Mononuclear cell (primary cell): ENCODE measurements at regions not wholly inside any gene's neighbourhood (a gene's known extent, or its start where the extent isn't known, plus 50 kb on each side); places are given as distances from the start of the nearest gene placed in this dataset.

ENCODE experiments used
- H3K27me3 ChIP-seq: 2 replicates; pipeline ENCODE4 v1.6.0; 2011; ENCODE audit warnings: low read length, control low read depth; ENCODE audit not compliant: insufficient read depth
- H3K4me1 ChIP-seq: 2 replicates; pipeline ENCODE4 v1.5.1; 2011; ENCODE audit warnings: mild to moderate bottlenecking, low read length, control low read depth; ENCODE audit not compliant: insufficient read depth
- H3K4me3 ChIP-seq: 2 replicates; pipeline ENCODE4 v1.5.1; 2011; ENCODE audit warnings: mild to moderate bottlenecking, low read length, moderate library complexity
- H3K9me3 ChIP-seq: 2 replicates; pipeline ENCODE4 v1.5.1; 2011; ENCODE audit warnings: low read depth, mild to moderate bottlenecking, control low read depth, low read length

GRCh38 chr13:107480130-107480529 is 735.2 kb downstream of the LIG4 start:
- Histone ChIP-seq H3K4me1 (no peaks in the 10 kb centered on the region), H3K9me3 (peaks cover 4% of the 10 kb centered on the region), H3K4me3 (no peak overlapping the region), H3K27me3 (no peaks in the 10 kb centered on the region)

GRCh38 chr13:107477772-107478379 is 737.5 kb downstream of the LIG4 start:
- H3K4me1 ChIP-seq = no peaks in the 10 kb centered on the region
- H3K27me3 ChIP-seq = no peaks in the 10 kb centered on the region
- no peaks in the 10 kb centered on the region for H3K9me3 ChIP-seq
- H3K4me3 ChIP-seq = no peak overlapping the region

- Histone ChIP-seq H3K4me1 (no peaks in the 10 kb centered on the region), H3K27me3 (no peaks in the 10 kb centered on the region), H3K9me3 (no peaks in the 10 kb centered on the region), H3K4me3 (no peak overlapping the region)
Measured at GRCh38 chr13:107475753-107476453, 739.4 kb downstream of the LIG4 start.

- H3K9me3 ChIP-seq = no peaks in the 10 kb centered on the region
- no peaks in the 10 kb centered on the region for H3K4me1 ChIP-seq
- H3K27me3 ChIP-seq = no peaks in the 10 kb centered on the region
- H3K4me3 ChIP-seq = no peak overlapping the region
Measured at GRCh38 chr13:107473253-107473652, 742.1 kb downstream of the LIG4 start.

DNA sequence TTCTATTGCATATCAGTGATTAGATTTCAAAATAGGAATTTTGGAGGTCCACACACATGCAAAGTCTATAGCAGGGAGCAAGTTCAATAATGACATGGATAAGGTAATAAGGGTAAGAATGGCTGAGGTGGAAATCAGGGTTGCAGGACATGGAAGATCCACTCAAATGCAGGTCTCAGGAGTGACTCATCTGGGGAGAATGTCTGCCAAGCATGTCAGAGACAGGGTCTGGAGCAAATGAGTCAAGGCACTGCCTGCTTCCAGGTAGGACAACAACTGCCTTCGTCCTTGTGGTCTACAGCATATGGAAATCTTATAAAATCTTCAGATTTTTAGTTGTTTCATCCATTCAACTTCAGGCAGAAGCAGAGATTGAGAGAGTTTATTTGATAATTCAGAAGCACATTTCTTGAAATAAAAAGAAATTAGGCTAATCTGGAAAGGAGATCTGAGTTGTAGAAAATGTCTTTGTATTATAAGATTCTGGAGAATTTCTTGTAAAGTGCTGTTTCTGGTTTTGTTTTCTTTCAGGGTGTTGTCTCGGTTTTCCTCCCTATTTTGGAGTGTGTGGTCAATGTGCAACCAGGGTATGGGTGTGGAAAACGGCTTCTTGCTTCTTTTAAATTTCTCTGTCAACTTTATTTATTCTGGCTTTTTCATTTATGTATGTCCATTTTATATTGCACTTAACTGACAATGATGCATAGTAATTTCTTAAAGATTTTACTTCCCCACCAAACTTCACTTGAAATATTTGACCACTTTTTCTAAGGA is 748.8 kb downstream of the LIG4 start:
- Histone ChIP-seq H3K9me3 (no peaks in the 10 kb centered on the region), H3K4me3 (no peak overlapping the region), H3K27me3 (no peaks in the 10 kb centered on the region), H3K4me1 (no peaks in the 10 kb centered on the region)

GRCh38 chr13:107462501-107462900 is 752.8 kb downstream of the LIG4 start:
- Histone ChIP-seq H3K27me3 (no peaks in the 10 kb centered on the region), H3K9me3 (no peaks in the 10 kb centered on the region), H3K4me1 (no peaks in the 10 kb centered on the region), H3K4me3 (no peak overlapping the region)

DNA sequence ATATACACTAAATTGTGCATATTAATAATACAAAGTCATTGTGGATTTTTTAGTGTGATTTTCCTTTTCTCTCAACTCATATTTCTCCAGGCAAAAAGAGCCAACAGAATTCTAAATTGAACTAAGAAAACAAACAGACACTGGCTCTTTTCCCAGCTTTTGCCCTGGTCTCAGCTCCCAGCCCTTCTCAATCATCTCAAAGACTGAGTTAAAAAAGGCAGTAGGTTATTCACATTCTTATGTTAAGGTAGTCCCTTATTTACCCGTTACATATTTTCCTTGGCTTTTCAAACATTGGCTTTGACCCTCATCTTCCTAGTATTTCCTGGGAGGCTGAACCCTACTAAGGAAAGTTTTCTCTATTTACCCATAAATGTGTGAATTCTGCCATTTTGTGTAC is 753.6 kb downstream of the LIG4 start:
- no peaks in the 10 kb centered on the region for H3K27me3 ChIP-seq
- no peaks in the 10 kb centered on the region for H3K9me3 ChIP-seq
- H3K4me1 ChIP-seq = no peaks in the 10 kb centered on the region
- no peak overlapping the region for H3K4me3 ChIP-seq

GRCh38 chr13:107459430-107459829 is 755.9 kb downstream of the LIG4 start:
- Histone ChIP-seq H3K4me1 (no peaks in the 10 kb centered on the region), H3K4me3 (no peak overlapping the region)

DNA sequence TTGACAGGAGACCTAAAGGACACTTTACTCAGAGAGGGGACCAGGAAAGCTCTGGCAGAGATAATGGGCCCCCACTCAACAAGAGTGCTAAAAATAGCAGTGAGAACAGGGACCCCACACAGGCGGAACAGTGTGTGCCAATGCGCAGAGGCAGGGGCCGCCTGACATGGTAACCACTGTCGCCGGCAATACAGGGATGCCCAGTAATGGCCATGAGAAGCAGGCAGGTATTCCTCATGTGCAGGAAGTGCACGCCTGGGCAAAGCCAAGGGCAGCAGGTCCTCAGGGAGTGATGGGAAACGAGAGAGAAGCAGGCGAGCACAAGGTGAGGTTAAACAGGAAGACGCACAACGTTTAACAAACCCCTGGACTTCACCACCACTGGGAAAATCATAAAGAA is 757.1 kb downstream of the LIG4 start:
- no peaks in the 10 kb centered on the region for H3K9me3 ChIP-seq
- no peak overlapping the region for H3K4me3 ChIP-seq
- H3K4me1 ChIP-seq = no peaks in the 10 kb centered on the region
- no peaks in the 10 kb centered on the region for H3K27me3 ChIP-seq

More at GRCh38 chr13:107459430-107459829, 755.9 kb downstream of the LIG4 start:
- no peaks in the 10 kb centered on the region for H3K9me3 ChIP-seq
- no peaks in the 10 kb centered on the region for H3K27me3 ChIP-seq

GRCh38 chr13:107457686-107458085 is 757.6 kb downstream of the LIG4 start:
- H3K4me3 ChIP-seq = no peak overlapping the region
- H3K9me3 ChIP-seq = no peaks in the 10 kb centered on the region
- no peaks in the 10 kb centered on the region for H3K4me1 ChIP-seq
- H3K27me3 ChIP-seq = no peaks in the 10 kb centered on the region

DNA sequence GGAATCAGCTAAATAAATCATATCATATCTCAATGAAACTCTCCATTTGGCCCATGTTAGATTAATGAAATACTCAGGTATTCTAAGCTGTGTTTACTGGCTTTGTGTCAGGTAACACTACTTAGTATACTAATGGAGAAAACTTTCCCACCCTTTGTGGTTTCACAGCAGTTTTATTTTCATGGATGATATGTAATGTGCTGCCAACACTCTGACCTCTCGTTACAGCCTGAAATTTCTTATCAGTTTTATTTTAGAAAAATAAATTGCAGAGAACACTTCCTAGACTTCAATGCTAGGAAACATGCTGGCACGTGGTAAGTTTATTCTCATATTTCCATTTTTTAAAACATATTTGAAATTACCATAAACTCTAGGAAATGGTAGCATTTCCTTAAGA is 758.9 kb downstream of the LIG4 start:
- H3K4me1 ChIP-seq = no peaks in the 10 kb centered on the region
- H3K27me3 ChIP-seq = no peaks in the 10 kb centered on the region
- H3K4me3 ChIP-seq = no peak overlapping the region
- no peaks in the 10 kb centered on the region for H3K9me3 ChIP-seq

DNA sequence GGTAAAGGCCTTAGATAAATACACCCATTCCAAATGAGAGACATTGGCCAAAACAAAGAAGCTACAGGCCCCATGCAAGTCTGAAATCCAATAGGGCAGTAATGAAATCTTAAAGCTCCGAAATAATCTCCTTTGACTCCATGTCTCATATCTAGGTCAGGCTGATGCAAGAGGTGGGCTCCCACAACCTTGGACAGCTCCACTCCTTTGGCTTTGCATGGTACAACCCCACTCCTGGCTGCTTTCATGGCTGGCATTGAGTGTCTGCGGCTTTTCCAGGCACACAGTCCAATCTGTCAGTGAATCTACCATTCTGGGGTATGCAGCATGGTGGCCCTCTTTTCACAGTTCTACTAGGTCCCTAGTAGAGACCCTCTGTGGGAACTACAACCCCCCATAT is 762.5 kb downstream of the LIG4 start:
- H3K27me3 ChIP-seq = no peaks in the 10 kb centered on the region
- H3K9me3 ChIP-seq = no peaks in the 10 kb centered on the region
- H3K4me3 ChIP-seq = no peak overlapping the region
- no peaks in the 10 kb centered on the region for H3K4me1 ChIP-seq

GRCh38 chr13:107450931-107451330 is 764.4 kb downstream of the LIG4 start:
- Histone ChIP-seq H3K9me3 (no peaks in the 10 kb centered on the region), H3K27me3 (no peaks in the 10 kb centered on the region), H3K4me3 (no peak overlapping the region), H3K4me1 (no peaks in the 10 kb centered on the region)

DNA sequence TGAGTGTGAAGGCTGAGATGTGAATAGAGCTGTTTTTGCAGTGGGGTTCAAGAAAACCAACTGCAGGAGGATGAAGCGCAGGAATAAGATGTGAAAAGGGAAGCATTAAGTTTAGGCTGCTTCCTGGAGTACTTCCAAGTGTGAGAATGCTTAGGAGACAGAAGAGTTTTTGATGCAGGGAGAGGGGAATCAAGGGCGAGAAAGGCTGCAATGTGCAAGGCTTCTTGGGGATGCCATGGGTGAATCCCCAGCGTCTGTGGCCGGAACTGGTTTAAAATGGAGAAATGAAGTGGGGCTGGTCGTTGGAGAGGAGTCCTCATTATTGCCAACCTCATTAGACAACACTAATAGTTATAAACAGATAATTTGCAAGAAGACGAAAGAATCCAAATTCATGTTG is 764.9 kb downstream of the LIG4 start:
- Histone ChIP-seq H3K4me3 (no peak overlapping the region), H3K9me3 (no peaks in the 10 kb centered on the region), H3K27me3 (no peaks in the 10 kb centered on the region), H3K4me1 (no peaks in the 10 kb centered on the region)

DNA sequence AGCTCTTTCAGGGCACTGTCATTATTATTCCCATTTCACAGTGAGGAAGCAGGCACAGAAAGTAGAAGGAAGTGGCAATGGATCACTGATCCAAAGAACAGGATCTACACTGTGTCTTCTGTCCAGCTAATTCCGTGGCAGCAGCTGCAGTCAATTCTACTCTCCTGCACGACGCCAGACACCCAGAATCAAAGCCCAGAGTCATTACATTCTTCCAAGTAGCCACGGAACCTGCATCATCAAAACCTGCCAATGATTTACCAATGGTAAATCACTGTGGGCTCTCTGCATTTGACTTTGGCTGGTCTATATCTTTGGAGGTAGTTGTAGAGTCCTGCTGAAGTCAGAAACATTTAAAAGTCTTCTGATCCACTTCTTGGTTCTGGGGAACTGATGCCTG is 767.7 kb downstream of the LIG4 start:
- Histone ChIP-seq H3K4me3 (no peak overlapping the region), H3K9me3 (no peaks in the 10 kb centered on the region), H3K4me1 (no peaks in the 10 kb centered on the region), H3K27me3 (no peaks in the 10 kb centered on the region)
